Panc1 (cell line): ENCODE measurements at regions not wholly inside any gene's neighbourhood (a gene's known extent, or its start where the extent isn't known, plus 50 kb on each side); places are given as distances from the start of the nearest gene placed in this dataset.
"Not testable (repeated sequence)": the region's sequence is repeated elsewhere in the genome, so short reads cannot be mapped to it uniquely, and the experiment has no call there.

Experiments
- ATAC-seq: fragments of 200-7000 bp; cut with Tn5 transposase; 2 replicates; pipeline ENCODE4 v1.9.1; 2020; ENCODE audit warnings: mild to moderate bottlenecking, moderate library complexity
- BruUV-seq: library from RNA; stranded (reverse); fragments of 400-500 nt; replicated peaks from 2 replicates; lab custom pipeline; 2021; lab: Mats Ljungman, UMichigan
- CTCF ChIA-PET: fragments of 300-600 bp; sonication (Branson Sonifier 250); formaldehyde crosslinking; loops from one replicate; lab custom pipeline; 2022; ENCODE audit warnings: antibody characterized with exemption; lab: Charles Lee
- POLR2A ChIA-PET: fragments of 300-600 bp; sonication (Branson Sonifier 250); formaldehyde crosslinking; loops from one replicate; lab custom pipeline; 2022; ENCODE audit warnings: antibody characterized with exemption; lab: Charles Lee
- DNase-seq: peaks from one replicate; pipeline ENCODE4 v3.0.0-alpha.2; 2010; ENCODE audit warnings: low read depth, low spot score
- H3K27ac ChIP-seq: 2 replicates; pipeline ENCODE4 v1.5.1; 2011; ENCODE audit warnings: mild to moderate bottlenecking, low read length, inconsistent platforms
- H3K27me3 ChIP-seq: fragments of 200-500 bp; sonication (Bioruptor generic); 2 replicates; pipeline ENCODE4 v1.6.0; 2014; ENCODE audit warnings: low read length, inconsistent platforms; ENCODE audit not compliant: control insufficient read depth, insufficient read depth
- H3K36me3 ChIP-seq: fragments of 200-500 bp; sonication (Bioruptor generic); 2 replicates; pipeline ENCODE4 v1.5.1; 2014; ENCODE audit warnings: inconsistent platforms, mild to moderate bottlenecking, low read length, moderate library complexity; ENCODE audit not compliant: control insufficient read depth, insufficient read depth
- H3K4me1 ChIP-seq: 2 replicates; pipeline ENCODE4 v1.5.1; 2011; ENCODE audit warnings: inconsistent platforms, mild to moderate bottlenecking, low read length, moderate library complexity; ENCODE audit not compliant: control insufficient read depth, insufficient read depth
- H3K4me3 ChIP-seq, 2 experiments: 2 replicates each; pipeline ENCODE4 v1.5.1; 2011 to 2012; ENCODE audit warnings: low read depth in 2 of 2, low read length in 2 of 2, mild to moderate bottlenecking in 2 of 2, inconsistent platforms in 1 of 2, moderate library complexity in 1 of 2
- H3K9me3 ChIP-seq: fragments of 200-500 bp; sonication (Bioruptor generic); 2 replicates; pipeline ENCODE4 v1.5.1; 2014; ENCODE audit warnings: low read depth, mild to moderate bottlenecking, inconsistent platforms, low read length, moderate library complexity; ENCODE audit not compliant: control insufficient read depth, insufficient read depth
- POLR2AphosphoS5 ChIP-seq: IDR thresholded peaks from 2 replicates; pipeline ENCODE4 v1.6.1; 2012; ENCODE audit warnings: mild to moderate bottlenecking, low read depth, low read length, moderate library complexity
- SIN3A ChIP-seq: IDR thresholded peaks from 2 replicates; pipeline ENCODE4 v1.6.1; 2012; ENCODE audit warnings: low read depth, mild to moderate bottlenecking, low read length, moderate library complexity, borderline replicate concordance; ENCODE audit not compliant: insufficient read depth
- TCF7L2 ChIP-seq: IDR thresholded peaks from 2 replicates; pipeline ENCODE4 v1.6.1; 2011; ENCODE audit warnings: mild to moderate bottlenecking, low read depth, low read length, inconsistent platforms
- in situ Hi-C: cut with HindIII; loops from 2 replicates; pipeline ENCODE4 v1.10.0; 2016; ENCODE audit warnings: low sequenced_read_pairs, low pct_unique_long_range_greater_than_20kb
- intact Hi-C: fragments of 100-400 bp; cut with micrococcal nuclease; formaldehyde crosslinking; loops from one replicate; pipeline ENCODE4 v1.10.0; 2022; ENCODE audit not compliant: unreplicated experiment
- TF ChIP-seq, protein P1 (sequence below), 2 experiments: IDR thresholded peaks; 2 replicates each; pipeline ENCODE4 v1.6.1; 2011 to 2012; ENCODE audit warnings: low read depth in 2 of 2, control low read depth in 1 of 2, low read length in 1 of 2, mild to moderate bottlenecking in 1 of 2, moderate library complexity in 1 of 2; ENCODE audit not compliant: insufficient read depth in 1 of 2
- TF ChIP-seq, protein P2 (sequence below): fragments of 450-650 bp; IDR thresholded peaks from 2 replicates; pipeline ENCODE4 v1.5.1; 2017; ENCODE audit warnings: mild to moderate bottlenecking

DNA sequence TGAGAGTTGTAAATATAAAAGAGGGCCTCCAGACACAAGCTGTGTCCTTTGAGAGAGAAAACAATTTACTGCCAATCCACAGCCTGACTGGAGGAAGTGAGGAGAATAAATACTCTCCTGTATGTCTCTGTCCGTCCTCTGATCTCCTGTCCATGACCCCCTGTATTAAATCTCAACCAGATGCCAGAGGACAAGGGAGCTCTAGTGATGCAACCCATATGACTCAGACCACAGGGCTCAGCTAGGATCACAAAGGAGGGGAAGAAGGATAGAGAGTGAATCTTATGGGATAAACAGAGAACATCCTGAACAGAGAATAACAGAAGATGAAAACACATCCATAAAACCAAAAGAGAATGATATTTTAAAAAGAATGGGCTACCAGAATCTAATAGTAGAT lies 482.6 kb downstream of the PLOD2 start:
- no peak for DNase-seq

DNA sequence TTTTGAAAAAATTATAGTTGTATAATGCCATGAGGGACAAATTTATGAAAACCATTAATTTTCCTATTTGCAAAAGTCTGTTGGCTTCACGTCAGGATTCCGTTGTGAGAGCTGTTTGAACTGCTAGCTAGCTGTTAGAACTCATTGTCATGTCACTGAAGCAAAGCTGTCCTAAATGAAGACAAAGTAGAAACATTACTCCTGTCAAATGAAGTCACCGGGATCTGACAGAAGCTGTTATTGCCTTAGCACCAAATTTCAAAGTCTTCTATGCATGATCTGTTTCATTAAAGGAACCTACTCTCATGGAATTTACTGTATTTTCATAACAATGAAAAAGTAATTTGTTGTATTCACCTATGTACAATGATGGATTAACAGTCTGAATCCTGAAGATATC lies 479.8 kb downstream of the PLOD2 start:
- H3K36me3 ChIP-seq, result no peaks in the 10 kb centered on the region
- in situ Hi-C loops, result no loop called here
- CTCF ChIA-PET, result no interaction called here
- no TSS peak for BruUV-seq
- POLR2A ChIA-PET, result interaction anchor here (0.6 kb wide), 1 partner anchor 20 kb away, joined by 3 read pairs; no protein-coding TSS in a partner anchor
- TF ChIP-seq SIN3A (no peak), TCF7L2 (no peak), POLR2AphosphoS5 (no peak)
- TF ChIP-seq, protein P1, sequence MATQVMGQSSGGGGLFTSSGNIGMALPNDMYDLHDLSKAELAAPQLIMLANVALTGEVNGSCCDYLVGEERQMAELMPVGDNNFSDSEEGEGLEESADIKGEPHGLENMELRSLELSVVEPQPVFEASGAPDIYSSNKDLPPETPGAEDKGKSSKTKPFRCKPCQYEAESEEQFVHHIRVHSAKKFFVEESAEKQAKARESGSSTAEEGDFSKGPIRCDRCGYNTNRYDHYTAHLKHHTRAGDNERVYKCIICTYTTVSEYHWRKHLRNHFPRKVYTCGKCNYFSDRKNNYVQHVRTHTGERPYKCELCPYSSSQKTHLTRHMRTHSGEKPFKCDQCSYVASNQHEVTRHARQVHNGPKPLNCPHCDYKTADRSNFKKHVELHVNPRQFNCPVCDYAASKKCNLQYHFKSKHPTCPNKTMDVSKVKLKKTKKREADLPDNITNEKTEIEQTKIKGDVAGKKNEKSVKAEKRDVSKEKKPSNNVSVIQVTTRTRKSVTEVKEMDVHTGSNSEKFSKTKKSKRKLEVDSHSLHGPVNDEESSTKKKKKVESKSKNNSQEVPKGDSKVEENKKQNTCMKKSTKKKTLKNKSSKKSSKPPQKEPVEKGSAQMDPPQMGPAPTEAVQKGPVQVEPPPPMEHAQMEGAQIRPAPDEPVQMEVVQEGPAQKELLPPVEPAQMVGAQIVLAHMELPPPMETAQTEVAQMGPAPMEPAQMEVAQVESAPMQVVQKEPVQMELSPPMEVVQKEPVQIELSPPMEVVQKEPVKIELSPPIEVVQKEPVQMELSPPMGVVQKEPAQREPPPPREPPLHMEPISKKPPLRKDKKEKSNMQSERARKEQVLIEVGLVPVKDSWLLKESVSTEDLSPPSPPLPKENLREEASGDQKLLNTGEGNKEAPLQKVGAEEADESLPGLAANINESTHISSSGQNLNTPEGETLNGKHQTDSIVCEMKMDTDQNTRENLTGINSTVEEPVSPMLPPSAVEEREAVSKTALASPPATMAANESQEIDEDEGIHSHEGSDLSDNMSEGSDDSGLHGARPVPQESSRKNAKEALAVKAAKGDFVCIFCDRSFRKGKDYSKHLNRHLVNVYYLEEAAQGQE (IDR thresholded peaks at IDR 0.05; ENCODE audit: insufficient read depth in 1 of 2, low read depth in 2 of 2, low read length in 1 of 2), result no peak
- TF ChIP-seq, protein P2, sequence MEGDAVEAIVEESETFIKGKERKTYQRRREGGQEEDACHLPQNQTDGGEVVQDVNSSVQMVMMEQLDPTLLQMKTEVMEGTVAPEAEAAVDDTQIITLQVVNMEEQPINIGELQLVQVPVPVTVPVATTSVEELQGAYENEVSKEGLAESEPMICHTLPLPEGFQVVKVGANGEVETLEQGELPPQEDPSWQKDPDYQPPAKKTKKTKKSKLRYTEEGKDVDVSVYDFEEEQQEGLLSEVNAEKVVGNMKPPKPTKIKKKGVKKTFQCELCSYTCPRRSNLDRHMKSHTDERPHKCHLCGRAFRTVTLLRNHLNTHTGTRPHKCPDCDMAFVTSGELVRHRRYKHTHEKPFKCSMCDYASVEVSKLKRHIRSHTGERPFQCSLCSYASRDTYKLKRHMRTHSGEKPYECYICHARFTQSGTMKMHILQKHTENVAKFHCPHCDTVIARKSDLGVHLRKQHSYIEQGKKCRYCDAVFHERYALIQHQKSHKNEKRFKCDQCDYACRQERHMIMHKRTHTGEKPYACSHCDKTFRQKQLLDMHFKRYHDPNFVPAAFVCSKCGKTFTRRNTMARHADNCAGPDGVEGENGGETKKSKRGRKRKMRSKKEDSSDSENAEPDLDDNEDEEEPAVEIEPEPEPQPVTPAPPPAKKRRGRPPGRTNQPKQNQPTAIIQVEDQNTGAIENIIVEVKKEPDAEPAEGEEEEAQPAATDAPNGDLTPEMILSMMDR, result no peak
- no peak overlapping the region for H3K27ac ChIP-seq
- H3K4me1 ChIP-seq, result no peaks in the 10 kb centered on the region
- intact Hi-C loops, result no loop called here
- no peaks in the 10 kb centered on the region for H3K27me3 ChIP-seq
- H3K9me3 ChIP-seq, result no peaks in the 10 kb centered on the region
- no peak overlapping the region for H3K4me3 ChIP-seq
- no peak for ATAC-seq
- DNase-seq, result no peak

More for the DNA sequence above, 482.6 kb downstream of the PLOD2 start:
- BruUV-seq, result no TSS peak
- intact Hi-C loops (no loop called here), in situ Hi-C loops (no loop called here)
- Histone ChIP-seq H3K27me3 (no peaks in the 10 kb centered on the region), H3K36me3 (no peaks in the 10 kb centered on the region), H3K9me3 (no peaks in the 10 kb centered on the region), H3K27ac (no peak overlapping the region), H3K4me1 (no peaks in the 10 kb centered on the region), H3K4me3 (no peak overlapping the region)
- ChIA-PET POLR2A (no interaction called here), CTCF (no interaction called here)
- no peak for ATAC-seq
- no peak for TF ChIP-seq SIN3A

DNA sequence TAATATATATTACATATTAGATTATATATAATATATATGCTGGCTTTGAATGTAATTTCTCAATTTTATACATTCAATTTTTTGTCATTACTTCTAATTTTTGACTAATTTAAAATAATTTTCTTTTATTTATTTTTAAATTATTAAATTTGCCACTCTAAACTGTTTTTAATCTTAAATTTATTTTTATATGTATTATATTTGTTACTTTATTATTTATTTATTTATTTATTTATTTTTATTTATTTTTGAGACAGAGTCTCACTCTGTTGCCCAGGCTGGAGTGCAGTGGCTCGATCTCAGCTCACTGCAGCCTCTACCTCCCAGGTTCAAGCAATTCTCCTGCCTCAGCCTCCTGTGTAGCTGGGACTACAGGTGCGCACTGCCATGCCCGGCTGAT lies 473.0 kb downstream of the PLOD2 start:
- ATAC-seq, result not testable (repeated sequence)

More for the DNA sequence above, 473.0 kb downstream of the PLOD2 start:
- CTCF ChIA-PET, POLR2A ChIA-PET, H3K27ac ChIP-seq, H3K36me3 ChIP-seq, H3K4me3 ChIP-seq, DNase-seq, intact Hi-C loops, H3K27me3 ChIP-seq, in situ Hi-C loops, H3K9me3 ChIP-seq, BruUV-seq, H3K4me1 ChIP-seq: not testable (repeated sequence)
